GM19324 (cell line): ENCODE measurements at regions not wholly inside any gene's neighbourhood (a gene's known extent, or its start where the extent isn't known, plus 50 kb on each side); places are given as distances from the start of the nearest gene placed in this dataset.

Experiments used
- ATAC-seq: cut with Tn5 transposase; IDR thresholded peaks from one replicate; pipeline ENCODE4 v1.9.1; 2021; ENCODE audit warnings: mild to moderate bottlenecking, moderate library complexity; ENCODE audit not compliant: unreplicated experiment, low FRiP score

DNA sequence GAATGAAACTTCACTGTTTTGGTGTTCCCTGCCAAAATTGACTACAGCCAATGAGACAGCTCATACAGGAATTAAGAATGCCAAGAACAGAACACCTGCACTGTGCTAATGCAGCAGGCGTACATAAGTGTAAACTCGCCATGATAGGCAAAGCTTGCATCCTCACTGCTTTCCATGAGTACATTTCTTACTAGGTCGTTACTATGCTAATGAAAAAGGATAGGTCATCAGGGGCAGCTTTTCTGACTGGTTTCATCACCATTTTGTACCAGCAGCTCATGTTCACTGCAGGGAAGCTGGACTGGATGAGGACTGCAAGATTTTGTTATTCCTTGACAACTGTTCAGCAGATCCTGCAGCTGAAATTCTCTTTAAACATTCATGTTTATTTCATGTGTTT lies 1383.8 kb downstream of the EFNB2 start:
- no peak for ATAC-seq

DNA sequence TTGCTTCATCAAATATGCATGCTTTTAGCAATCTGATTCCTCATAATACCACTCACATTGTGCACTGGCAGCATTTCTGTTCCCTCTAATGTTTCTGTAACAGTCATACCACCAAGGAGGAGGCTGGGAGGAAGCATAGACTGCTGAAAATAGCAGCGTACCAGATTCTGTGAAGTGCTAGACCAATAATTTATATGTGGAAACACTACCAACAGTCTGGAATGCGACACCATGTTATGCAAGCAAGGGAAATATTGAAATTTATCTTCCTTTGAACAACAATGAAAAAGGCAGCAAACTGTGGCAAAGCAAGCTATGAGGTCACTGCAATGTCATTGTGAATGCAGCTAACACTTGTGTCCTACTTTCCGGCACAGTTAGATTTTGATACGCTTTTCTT lies 1388.0 kb downstream of the EFNB2 start:
- no peak for ATAC-seq

DNA sequence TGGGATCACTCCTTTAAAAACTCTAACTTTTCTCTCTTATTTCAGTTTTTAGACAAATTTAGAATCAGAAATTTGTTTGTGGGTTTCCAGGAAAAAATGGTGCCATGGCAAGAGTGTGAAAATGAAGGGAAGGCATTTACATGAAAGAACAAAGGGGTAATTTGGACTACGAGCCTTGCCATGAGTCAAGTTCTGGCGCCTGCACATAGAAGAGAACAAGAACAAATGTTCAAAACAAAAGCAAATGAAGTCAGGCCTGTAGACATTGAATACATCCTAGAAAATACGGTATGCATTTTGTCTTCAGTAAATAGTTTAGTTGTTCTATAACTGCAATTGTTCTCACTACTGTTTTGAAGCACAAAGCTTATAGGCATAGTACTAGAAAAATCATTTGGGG lies 1390.5 kb downstream of the EFNB2 start:
- no peak for ATAC-seq

DNA sequence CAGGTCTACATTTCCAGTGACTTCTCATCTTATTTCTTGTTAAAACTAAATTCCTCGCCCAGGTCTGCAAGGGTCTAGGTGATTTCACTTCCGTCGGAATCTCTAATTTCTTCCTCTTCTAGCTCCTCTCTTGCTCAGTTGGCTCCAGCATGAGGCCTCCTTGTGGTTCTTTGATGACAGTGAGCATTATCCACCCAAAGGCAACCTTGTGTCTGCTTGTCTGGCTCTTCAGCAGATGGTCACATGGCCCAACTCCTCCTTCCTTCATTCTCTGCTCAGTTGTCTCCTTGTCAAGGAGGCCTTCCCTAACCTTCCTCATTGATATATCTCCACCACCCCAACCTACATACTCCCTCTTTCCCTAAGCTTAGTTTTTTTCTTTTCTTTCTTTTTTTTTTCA lies 1391.4 kb downstream of the EFNB2 start:
- ATAC-seq = no peak

DNA sequence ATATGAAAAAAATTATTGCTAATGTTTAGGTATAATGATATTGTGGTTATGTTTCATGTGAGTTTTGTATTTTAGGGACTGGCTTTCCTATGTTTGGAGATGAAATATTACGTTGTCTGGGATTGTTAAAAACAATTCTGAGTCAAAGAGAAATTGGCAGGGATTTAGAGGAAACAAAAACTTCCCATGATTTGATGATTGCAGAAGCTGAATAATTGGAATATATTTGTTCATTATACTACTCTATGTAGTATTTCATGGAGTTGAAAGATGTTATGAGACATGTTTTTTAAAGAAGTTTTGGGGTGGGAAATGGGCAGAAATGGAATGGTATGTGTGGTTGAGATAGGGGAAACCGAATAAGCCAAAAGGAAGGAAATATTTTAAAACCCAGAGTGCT lies 1392.9 kb downstream of the EFNB2 start:
- no peak for ATAC-seq

DNA sequence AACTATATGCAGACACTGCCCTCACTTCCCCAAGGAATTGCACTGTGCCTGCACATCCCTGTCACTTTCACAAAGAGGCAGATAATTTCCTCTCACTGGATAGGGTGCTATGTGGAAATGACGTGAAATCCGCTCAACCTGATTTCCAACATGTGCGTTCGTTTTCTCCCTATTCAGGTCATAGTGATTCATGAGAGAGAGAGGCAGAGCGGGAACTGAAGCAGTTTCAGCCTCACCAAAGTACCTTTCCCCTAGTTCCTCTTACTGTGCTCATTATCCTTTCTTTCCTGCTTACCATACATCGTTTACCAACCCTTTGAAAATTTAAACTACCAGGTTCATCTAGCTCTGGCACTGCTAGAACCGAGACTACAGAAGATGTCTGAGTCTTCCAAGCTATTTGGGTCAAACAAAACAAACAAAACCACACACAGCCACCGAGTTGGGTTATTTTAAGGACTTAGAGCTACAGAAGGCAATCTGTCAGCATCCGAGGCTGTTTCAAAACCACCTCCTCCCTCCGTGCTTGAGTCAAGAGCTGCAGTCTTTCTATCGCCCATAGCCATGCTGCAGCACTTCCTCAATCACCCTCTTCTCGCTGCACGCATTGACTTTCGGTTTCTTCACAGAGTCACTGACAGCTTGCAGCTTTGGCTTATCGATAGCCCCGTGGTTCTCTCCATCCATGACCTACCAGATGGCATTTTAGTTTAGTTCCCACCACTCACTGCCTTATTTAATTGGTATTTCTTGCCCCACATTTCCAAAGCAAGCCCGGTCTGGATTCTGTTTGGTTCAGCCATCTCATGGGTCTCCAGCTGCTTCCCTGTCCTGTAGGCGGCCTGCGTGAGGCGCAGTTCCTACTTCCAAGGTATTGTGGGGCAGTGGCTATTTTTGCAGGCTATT lies 1395.8 kb downstream of the EFNB2 start:
- peak; percentile 99 for ATAC-seq

DNA sequence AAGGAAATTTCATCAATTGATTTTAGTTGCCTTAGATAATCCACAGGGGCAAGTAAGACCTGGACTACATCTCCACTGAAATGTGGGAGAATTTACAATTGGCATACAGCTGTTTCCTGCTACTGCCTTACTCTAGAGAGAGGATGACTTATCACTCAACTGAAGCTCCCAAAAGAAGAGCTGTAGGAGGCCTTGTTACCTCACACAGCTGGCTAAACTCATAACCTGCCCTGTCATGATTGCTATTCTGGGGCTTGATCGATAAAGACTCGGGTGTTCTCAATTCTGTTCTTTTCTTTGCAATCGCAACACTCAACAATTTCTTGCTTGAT lies 1396.4 kb downstream of the EFNB2 start:
- ATAC-seq = no peak

DNA sequence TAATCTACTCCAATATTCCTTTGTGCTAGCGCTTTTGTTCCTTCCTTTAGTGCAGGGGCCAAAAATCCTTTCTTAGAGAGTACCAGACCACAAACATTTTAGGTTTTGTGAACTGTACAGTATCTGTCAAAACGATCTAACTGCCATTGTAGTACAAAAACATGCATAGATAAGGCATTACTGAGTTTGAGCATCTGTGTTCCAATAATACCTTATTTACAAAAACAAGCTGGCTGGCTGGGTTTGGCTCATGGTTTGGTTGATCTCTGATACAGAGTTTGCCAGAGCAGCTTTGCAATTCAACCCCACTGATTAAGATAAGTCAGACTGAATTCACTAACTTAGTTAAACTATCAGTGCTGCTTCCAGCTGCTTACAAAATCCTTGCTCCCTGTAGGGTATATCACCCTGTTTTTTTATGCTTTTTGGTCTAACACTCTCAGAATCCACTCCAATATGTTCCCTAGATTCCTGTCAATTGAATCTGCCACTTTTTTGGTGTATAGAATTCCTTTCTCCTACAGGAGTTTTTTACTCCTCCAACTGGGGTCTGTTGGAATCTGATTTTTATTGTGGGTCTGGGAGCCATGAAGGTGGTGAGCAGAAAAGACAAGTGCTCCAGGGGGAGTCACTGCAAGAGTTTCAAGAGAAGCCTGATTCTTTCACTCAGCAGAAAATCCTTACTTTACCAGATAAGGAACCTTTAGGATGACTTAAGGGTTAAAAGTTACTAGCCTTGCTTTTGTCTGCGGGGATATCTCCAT lies 1399.4 kb downstream of the EFNB2 start:
- no peak for ATAC-seq

DNA sequence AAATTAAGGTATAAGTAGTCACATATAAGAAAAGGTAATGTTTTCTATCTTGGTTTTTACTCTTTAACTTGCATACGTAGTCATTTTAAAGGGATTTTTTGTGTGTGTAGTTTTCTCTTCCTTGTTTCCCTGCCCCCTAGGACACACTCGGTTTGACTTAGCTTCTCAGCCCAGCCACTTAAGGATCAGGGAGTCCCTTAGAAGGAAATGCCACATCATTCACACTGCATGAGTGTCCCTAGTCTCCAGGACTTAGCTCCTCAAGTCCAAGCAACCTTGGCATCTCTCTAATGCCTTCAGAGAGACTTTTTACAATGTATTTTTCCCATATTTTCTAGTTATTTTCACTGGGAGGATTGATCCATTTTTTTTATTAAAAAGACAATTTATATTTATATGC lies 1407.7 kb downstream of the EFNB2 start:
- ATAC-seq = no peak

DNA sequence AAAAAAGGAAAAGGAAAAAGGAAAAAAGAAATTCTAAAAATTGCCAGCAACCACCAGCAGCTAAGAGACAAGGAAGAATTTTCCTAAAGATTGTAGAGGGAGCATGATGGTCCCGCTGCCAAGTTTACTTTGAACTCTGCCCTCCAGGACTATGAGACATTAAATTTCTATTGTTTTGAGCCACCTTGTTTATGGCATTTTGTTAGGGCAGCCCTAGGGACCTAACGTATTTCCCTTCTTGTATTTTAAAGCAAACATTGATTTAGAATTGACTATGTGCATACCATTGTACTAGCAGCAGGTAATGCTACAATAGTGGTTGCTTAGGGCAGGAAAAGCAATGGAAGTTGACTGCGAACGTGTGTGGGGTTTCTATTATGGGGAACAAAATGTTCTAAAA lies 1414.2 kb downstream of the EFNB2 start:
- ATAC-seq = no peak

DNA sequence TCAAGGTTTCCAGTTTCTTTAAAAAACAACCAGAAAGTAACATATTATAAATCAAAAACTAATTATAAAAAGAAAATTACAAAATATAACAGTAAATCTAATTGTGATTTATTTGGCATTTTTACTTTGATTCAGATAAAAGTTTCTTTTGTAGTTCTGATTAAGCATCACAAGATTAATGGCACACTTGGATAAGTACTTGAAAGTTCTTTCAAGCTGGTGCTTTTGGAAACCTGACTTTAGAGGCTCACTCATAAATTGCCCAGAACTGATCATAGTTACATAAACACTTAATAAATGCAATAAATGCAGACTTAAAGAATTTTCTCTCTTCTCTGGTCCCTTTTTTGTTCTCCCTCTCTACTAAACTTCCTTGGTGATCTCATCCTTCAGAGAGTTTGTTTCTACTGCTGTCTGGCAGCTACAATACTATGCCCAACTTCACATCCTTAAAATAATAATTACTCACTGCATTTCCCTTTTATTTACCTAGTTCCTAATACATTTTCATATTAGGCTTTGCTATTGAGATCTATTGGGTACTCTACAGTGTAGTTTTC lies 1417.0 kb downstream of the EFNB2 start:
- no peak for ATAC-seq

DNA sequence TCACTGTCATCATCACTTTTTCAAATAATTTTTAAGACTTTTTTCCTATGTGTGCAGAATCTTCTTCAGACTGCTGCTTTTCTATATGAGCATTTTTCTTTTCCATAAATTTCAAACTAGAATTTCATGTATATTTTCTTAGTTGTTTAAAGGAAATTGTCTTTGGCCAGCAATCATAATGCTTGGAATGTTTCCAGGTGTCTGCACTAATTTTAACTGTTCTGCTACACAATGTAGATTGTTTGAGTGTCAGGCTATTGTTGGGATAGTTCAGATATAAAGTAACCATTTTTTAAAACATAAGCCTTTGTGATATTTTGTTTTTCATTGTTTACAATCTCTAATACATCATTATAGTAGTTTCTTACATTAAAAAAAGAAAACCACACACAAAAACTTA lies 1418.5 kb downstream of the EFNB2 start:
- no peak for ATAC-seq

DNA sequence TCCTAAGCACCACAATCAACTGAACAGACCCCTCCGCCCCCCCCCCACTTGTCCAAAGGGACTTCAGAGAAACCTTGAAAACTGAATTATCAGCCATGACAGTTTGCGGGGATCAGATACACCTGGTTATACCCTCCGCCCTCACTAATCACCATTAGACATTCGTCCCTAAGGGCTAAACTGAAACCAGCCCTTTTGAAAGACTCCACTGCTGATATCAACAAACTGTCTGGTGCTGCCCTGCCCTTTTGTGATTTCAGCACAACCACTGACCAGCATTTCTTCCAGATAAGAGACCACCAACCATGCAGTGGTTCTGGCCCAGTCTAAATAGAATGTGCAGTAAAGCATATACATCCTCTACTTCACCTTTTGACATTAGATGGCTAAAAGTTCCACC lies 1422.9 kb downstream of the EFNB2 start:
- ATAC-seq = no peak

DNA sequence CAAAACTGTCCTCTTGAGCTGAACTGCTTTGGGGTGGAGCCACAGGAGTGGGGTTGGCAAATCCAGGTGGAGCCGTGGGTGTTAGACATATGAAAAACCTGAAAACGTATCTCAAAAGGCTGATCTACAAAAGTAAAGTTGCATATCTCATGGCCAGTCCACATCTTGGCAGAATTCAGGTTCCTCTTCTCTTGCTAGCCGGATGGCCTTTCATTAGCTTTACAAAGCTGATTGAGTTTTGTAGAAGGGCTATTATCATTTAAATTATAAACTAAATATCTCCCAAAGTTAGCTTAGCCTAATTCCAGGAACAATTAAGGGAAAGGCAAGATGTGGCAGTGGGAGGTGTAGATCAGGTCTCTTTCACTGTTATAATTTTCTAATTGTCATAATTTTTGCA lies 1427.7 kb downstream of the EFNB2 start:
- ATAC-seq = no peak

DNA sequence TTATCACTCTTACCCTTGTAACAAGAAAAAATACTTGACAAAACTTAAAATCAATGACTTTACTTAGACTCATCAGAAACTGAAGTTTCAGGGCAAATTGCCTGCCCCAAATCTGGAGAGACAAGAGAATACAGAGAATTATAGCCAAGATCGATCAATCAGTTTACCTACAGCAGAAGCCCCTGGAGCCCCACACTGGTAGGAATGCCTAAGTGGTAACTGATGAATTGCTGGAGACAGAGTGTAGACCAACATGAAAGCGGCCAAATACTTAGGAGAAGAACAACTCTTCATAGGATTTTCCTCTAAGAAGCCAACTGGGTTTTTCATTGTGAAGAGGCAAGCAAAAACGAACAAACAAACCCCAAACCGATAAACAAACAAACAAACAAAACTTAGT lies 1430.0 kb downstream of the EFNB2 start:
- ATAC-seq = no peak

DNA sequence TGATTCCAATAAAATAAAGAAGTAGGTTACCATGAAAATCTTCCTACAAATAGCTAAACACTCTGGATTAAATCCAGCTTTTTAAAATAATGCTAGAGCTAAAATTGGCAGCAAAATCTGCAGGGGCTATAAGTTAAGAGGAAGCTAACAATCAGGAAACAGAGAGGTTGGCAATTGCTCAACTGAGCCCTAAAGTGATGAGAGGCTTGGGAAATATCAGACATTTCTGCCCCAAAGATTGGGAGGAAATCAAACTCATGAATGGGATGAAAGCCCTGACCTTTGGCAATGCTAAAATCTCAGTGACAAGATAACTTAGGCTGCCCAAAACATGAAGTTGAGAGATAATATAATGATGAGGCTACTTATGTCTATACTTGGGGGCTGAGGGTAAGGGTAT lies 1437.9 kb downstream of the EFNB2 start:
- ATAC-seq = no peak

DNA sequence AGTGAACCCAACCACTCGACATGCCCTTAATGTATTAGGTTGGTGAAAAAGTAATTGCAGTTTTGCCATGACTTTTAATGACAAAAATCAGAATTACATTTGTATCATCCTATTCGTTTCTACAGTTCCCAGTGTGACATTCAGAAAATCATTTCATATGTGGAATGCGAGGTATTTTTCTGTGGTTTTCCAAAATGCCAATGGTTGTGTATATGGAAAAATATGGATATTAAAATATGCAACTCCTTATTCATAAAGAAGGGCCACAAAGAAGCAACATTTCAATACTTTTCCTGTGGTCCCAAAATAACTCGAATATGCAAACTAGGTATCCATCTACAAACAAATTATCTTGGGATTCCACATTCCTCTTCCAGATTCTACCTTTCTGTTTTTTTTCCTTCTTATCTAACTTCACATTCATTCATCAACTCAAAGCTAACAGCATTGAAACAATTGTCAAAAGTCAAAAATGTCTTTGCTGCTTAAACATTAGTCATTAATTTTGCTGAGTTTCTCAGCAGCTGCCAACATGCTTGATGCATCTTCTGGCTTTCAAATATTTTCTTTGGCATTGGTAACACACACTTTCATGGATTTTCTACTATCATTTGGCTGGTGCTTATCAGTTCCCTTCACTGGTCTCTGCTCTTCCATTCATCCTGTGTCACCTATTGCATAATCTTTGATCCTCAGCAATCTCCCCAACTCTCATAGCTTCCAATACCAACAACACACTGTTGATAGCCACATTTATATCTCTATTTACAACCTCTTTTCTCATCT lies 1445.4 kb downstream of the EFNB2 start:
- no peak for ATAC-seq

DNA sequence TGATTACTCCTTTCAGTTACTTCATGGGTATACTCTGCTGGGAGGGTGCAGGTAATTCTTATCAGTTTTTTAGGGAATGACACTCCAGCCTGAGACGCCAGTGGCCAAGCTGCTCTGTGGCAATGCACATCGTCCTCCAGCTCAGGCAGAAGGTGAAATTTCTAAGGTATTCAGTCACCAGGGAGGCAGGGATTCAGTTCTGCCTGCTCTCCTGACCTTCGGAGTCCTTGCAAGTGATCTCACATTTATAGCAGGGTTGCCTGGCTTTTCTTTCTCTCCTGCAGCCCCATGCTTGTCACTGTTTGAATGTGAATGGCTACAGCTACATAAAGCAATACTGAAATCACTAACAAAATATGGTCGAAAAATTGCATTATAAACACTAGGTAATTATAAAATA lies 1447.5 kb downstream of the EFNB2 start:
- no peak for ATAC-seq

DNA sequence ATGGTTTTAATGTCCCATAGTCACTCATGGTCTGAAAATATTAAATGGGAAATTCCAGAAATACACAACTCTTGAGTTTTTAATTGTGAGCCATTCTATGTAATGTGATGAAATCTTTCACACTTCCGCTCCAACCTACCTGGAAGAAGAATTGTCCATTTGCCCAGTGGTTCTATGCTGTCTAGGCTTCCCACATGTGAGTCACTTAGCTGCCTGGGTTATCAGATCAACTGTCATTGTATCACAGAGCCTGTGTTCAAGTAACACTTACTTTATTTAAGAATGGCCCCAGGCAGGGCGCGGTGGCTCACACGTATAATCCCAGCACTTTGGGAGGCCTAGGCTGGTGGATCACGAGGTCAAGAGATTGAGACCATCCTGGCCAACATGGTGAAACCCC lies 1450.5 kb downstream of the EFNB2 start:
- no peak for ATAC-seq

DNA sequence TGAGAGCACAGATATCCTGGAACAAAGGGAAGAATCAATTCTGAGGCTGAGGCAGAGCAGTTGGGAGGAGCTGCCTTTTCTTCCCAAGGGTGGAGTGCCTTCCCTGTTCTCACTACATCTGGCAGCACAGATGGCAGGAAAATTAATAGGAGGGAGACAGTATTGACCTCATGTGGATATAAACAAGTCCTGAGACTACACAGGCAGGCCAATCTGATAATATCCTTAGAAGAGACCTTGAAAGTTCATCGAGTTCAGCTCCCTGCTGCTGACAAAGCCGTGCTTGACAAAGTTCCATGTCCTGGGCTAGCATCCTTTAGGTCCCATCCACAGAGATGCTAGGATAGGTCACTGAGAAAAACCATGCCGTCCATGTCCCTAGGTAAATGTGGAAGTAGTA lies 1451.5 kb downstream of the EFNB2 start:
- no peak for ATAC-seq

DNA sequence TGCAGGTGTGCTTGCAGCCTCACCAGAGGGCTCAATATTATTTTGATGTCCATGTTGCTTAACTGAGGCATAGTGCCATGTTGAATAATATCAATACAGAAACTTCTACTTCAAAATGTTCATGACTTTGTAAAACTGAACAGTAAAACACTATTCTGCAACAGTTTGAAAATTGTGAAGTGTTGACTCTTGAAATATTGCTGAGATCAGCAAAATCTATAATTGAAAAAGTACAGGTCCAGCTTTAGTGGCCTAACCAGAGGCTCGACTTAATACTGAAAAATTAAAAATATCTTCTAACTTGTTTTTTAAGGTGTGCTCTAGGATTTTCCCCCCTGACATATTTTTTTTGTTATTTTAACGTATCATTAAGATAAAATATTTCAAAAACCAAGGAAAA lies 1460.7 kb downstream of the EFNB2 start:
- no peak for ATAC-seq
